ENCODE measurements at regions not wholly inside any gene's neighbourhood (a gene's known extent, or its start where the extent isn't known, plus 50 kb on each side); places are given as distances from the start of the nearest gene placed in this dataset.

DNA sequence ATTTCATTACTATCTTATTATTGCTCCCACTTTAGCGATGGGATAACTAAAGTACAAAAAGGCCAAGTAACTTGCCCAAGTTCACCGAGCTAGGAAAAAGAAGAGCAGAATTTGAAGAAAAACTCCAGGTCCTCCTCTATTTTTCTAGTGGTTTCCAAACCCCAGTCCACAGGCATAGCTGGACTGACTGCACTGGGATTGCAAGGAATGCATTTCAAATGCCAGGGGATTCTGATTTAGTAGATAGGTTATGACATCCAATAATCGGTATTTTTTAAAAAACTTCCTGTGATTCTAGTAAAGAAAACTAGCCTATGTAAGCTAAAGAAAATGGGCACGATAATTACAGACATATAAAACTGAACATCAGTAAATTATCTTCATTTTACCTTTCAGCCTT, 62.7 kb upstream of the GALNT5 start:
- DNase-seq, result no peak

DNA sequence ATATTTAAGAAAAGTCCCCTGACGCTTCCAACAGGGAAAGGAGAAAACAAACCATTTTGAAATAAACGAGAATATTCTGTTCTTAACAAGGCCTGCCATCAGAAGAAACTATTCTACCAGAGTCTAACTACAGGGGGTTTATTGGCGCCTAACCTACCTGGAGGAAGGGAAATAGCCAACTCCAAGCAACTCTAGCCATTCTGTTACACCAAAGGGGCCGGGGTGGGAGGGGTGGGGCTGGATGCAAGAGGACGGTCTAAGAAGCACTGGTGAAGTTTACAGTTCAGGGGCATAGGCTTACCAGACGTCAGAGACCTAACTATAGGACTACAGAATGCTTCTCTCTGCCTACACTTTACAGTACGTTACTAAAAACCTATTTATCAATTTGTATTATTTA, 60.5 kb upstream of the GALNT5 start:
- DNase-seq, result no peak

DNA sequence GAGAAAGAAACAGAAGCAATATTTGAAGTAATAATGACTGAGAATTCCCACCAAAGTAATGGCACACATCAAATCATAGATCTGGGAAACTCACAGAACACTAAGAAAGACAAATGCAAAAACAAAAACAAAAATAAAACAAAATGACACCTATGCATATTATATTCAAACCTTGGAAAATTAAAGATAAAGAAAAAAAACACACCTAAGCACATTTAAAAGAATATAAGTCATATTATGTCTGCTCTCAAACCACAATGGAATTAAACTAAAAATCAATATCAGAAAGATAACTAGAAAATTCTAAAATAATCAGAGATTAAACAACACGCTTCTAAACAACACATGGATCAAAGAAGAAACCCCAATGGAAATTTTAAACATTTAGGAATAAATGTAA, 59.7 kb upstream of the GALNT5 start:
- DNase-seq, result no peak

DNA sequence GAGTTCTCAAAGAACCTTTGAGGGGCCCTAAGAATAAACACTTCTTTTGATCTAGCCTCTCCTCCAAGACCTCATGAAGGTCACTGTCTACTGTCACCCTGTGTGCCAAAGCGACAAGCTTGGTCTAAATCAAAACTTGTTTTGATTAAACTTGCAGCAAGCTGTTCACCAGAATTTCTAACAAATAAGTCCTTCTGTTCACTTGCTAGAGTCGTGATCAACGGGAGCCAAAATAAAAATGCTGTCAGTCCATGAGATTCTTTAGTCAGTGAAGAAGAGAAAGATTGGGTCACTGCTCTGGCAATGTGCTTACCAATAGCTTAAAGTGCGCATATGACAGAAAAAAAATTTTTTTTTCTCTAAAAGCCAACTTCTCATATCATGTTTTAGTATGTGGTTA, 53.9 kb upstream of the GALNT5 start:
- DNase-seq, result no peak

DNA sequence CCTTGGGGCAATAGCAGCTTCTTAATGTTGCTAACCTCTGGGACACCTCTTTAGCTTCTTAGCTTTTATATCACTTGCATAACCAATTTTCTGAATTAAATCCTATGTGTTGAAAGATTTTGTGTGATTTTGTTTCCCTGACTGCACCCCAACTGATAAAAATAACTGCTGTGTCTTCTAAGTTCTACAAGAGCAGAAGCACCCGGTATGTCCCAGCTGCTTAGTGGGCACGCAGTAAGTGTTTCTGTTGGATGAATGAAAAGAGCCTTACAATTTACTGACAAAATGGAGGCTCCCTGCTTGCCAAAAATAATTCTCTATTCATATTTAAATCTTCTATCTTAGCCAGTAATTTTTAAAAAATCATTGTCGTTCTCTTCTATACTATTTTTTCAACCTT, 53.1 kb upstream of the GALNT5 start:
- no peak for DNase-seq

DNA sequence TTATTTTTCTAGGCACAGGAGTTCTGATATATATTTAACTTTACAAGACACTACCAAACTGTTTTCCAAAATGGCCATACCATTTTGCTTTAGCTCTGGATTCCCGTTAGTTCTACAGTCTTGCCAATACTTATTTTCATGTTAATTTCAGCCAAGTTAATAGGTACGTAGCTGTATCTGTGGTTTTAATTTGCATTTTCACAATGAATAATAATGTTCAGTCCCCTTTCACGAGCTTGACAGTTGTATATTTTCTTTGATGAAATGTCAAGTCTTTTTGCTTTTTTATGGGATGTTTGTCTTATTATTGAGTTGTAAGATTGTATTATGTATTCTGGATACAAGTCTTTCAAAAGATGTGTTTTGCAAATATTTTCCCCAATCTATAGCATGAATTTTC, 50.6 kb upstream of the GALNT5 start:
- no peak for DNase-seq

Measured in activated CD4-positive, alpha-beta T cell treated with anti-CD3 and anti-CD28 coated beads, Interleukin-2, amount 50 U/mL, for 16 hours (primary cell).